Progenitor cell of endocrine pancreas (in vitro differentiated cells): ENCODE measurements at regions not wholly inside any gene's neighbourhood (a gene's known extent, or its start where the extent isn't known, plus 50 kb on each side); places are given as distances from the start of the nearest gene placed in this dataset.

Experiments
- DNase-seq: peaks from one replicate; pipeline ENCODE4 v3.0.0; 2021; ENCODE audit warnings: low spot score; ENCODE audit not compliant: unreplicated experiment
- H3K27ac Mint-ChIP-seq: 2 replicates; pipeline ENCODE4 v1.8.0; 2021; ENCODE audit warnings: mild to moderate bottlenecking, moderate library complexity, mixed read lengths
- H3K27me3 Mint-ChIP-seq: 2 replicates; pipeline ENCODE4 v1.8.0; 2021; ENCODE audit warnings: mixed read lengths
- H3K36me3 Mint-ChIP-seq: 2 replicates; pipeline ENCODE4 v1.8.0; 2022; ENCODE audit warnings: mixed read lengths; ENCODE audit not compliant: insufficient read depth
- H3K4me1 Mint-ChIP-seq: 2 replicates; pipeline ENCODE4 v1.8.0; 2021; ENCODE audit warnings: low read depth, mixed read lengths
- H3K4me3 Mint-ChIP-seq: 2 replicates; pipeline ENCODE4 v1.8.0; 2021; ENCODE audit warnings: low read depth, mild to moderate bottlenecking, moderate library complexity, mixed read lengths
- H3K9me3 Mint-ChIP-seq: 2 replicates; pipeline ENCODE4 v1.8.0; 2021; ENCODE audit warnings: low read depth, mixed read lengths
- CTCF ChIP-seq: fragments of 200-600 bp; sonication (generic); IDR thresholded peaks from one replicate; pipeline ENCODE4 v1.5.0; 2021; ENCODE audit warnings: antibody characterized with exemption, mild to moderate bottlenecking; ENCODE audit not compliant: unreplicated experiment

- Mint-ChIP-seq H3K27me3 (peaks cover 24% of the 10 kb centered on the region), H3K4me3 (no peak overlapping the region), H3K27ac (no peak overlapping the region), H3K36me3 (no peaks in the 10 kb centered on the region), H3K4me1 (peaks cover 8% of the 10 kb centered on the region), H3K9me3 (no peaks in the 10 kb centered on the region)
- no peak for TF ChIP-seq CTCF
- DNase-seq, result no peak
Observed at GRCh38 chr11:64428693-64429092, 69.7 kb downstream of the RPS6KA4 start.

GRCh38 chr11:64429970-64430369, 71.0 kb downstream of the RPS6KA4 start:
- DNase-seq, result no peak
- peaks cover 8% of the 10 kb centered on the region for H3K4me1 Mint-ChIP-seq
- H3K36me3 Mint-ChIP-seq, result no peaks in the 10 kb centered on the region
- H3K27ac Mint-ChIP-seq, result no peak overlapping the region
- TF ChIP-seq CTCF, result no peak
- no peak overlapping the region for H3K4me3 Mint-ChIP-seq
- H3K27me3 Mint-ChIP-seq, result peaks cover 24% of the 10 kb centered on the region
- no peaks in the 10 kb centered on the region for H3K9me3 Mint-ChIP-seq

GRCh38 chr11:64430645-64431044, 71.7 kb downstream of the RPS6KA4 start:
- no peak overlapping the region for H3K4me3 Mint-ChIP-seq
- peaks cover 25% of the 10 kb centered on the region for H3K27me3 Mint-ChIP-seq
- H3K4me1 Mint-ChIP-seq, result peaks cover 8% of the 10 kb centered on the region
- TF ChIP-seq CTCF, result no peak
- H3K9me3 Mint-ChIP-seq, result no peaks in the 10 kb centered on the region
- H3K36me3 Mint-ChIP-seq, result no peaks in the 10 kb centered on the region
- no peak overlapping the region for H3K27ac Mint-ChIP-seq
- DNase-seq, result no peak

- Mint-ChIP-seq H3K27me3 (peaks cover 34% of the 10 kb centered on the region), H3K27ac (no peak overlapping the region), H3K4me3 (no peak overlapping the region), H3K9me3 (no peaks in the 10 kb centered on the region), H3K36me3 (no peaks in the 10 kb centered on the region), H3K4me1 (peaks cover under 1% of the 10 kb centered on the region)
- DNase-seq, result no peak
- TF ChIP-seq CTCF, result no peak
Observed at GRCh38 chr11:64436000-64436399, 77.0 kb downstream of the RPS6KA4 start.

GRCh38 chr11:64437426-64437825, 78.5 kb downstream of the RPS6KA4 start:
- no peaks in the 10 kb centered on the region for H3K36me3 Mint-ChIP-seq
- H3K4me1 Mint-ChIP-seq, result no peaks in the 10 kb centered on the region
- DNase-seq, result no peak
- no peak for TF ChIP-seq CTCF
- peaks cover 41% of the 10 kb centered on the region for H3K27me3 Mint-ChIP-seq
- H3K4me3 Mint-ChIP-seq, result no peak overlapping the region
- no peaks in the 10 kb centered on the region for H3K9me3 Mint-ChIP-seq
- H3K27ac Mint-ChIP-seq, result no peak overlapping the region
